Fibroblast of the aortic adventitia (primary cell): ENCODE measurements at regions not wholly inside any gene's neighbourhood (a gene's known extent, or its start where the extent isn't known, plus 50 kb on each side); places are given as distances from the start of the nearest gene placed in this dataset.

Experiments used
- DNase-seq: peaks from one replicate; pipeline ENCODE4 v3.0.0-alpha.2; 2010; ENCODE audit warnings: low read depth
- H3K4me3 ChIP-seq: 2 replicates; pipeline ENCODE4 v1.5.1; 2011; ENCODE audit warnings: low read depth, mild to moderate bottlenecking, control low read depth, low read length, moderate library complexity
- CTCF ChIP-seq: IDR thresholded peaks from 2 replicates; pipeline ENCODE4 v1.5.1; 2011; ENCODE audit warnings: mild to moderate bottlenecking, low read length, control low read depth, inconsistent platforms; ENCODE audit not compliant: insufficient read depth

GRCh38 chr5:175290379-175290778 is 153.6 kb downstream of the DRD1 start:
- TF ChIP-seq CTCF = no peak
- H3K4me3 ChIP-seq = no peak overlapping the region
- DNase-seq = no peak

GRCh38 chr5:175288048-175288621 is 155.8 kb downstream of the DRD1 start:
- peak; percentile 68 for DNase-seq
- H3K4me3 ChIP-seq = no peak overlapping the region
- no peak for TF ChIP-seq CTCF

- no peak for TF ChIP-seq CTCF
- DNase-seq = no peak
Measured at GRCh38 chr5:175286981-175287380, 157.0 kb downstream of the DRD1 start.

GRCh38 chr5:175285261-175285660 is 158.7 kb downstream of the DRD1 start:
- peak; percentile 65 for DNase-seq
- TF ChIP-seq CTCF = no peak

More at GRCh38 chr5:175286981-175287380, 157.0 kb downstream of the DRD1 start:
- H3K4me3 ChIP-seq = no peak overlapping the region

GRCh38 chr5:175284806-175285205 is 159.2 kb downstream of the DRD1 start:
- no peak for TF ChIP-seq CTCF
- H3K4me3 ChIP-seq = no peak overlapping the region
- DNase-seq = no peak

More at GRCh38 chr5:175285261-175285660, 158.7 kb downstream of the DRD1 start:
- H3K4me3 ChIP-seq = no peak overlapping the region

GRCh38 chr5:175282611-175283225 is 161.3 kb downstream of the DRD1 start:
- no peak overlapping the region for H3K4me3 ChIP-seq
- DNase-seq = peak; percentile 16
- TF ChIP-seq CTCF = no peak
